Urothelium cell line (cell line): ENCODE measurements at regions not wholly inside any gene's neighbourhood (a gene's known extent, or its start where the extent isn't known, plus 50 kb on each side); places are given as distances from the start of the nearest gene placed in this dataset.

Experiments
- DNase-seq: peaks from one replicate; pipeline ENCODE4 v3.0.0; 2011; ENCODE audit warnings: low spot score, mixed read lengths
- FAIRE-seq: peaks from 2 replicates; lab custom pipeline; 2011; peaks lifted over from hg19 to GRCh38; lab: Jason Lieb, UNC

- no peak for FAIRE-seq
- DNase-seq = no peak
Measured at GRCh38 chr20:2234598-2235191, 61.1 kb upstream of the TGM3 start.

- DNase-seq = no peak
- no peak for FAIRE-seq
Measured at GRCh38 chr20:2236256-2236655, 59.5 kb upstream of the TGM3 start.

- DNase-seq = peak; percentile 90
- peak; percentile 83 for FAIRE-seq
Measured at GRCh38 chr20:2237059-2237458, 58.7 kb upstream of the TGM3 start.

- DNase-seq (no peak), FAIRE-seq (no peak)
Measured at GRCh38 chr20:2238601-2239000, 57.2 kb upstream of the TGM3 start.

GRCh38 chr20:2240835-2241234, 55.0 kb upstream of the TGM3 start:
- FAIRE-seq = no peak
- DNase-seq = no peak

- FAIRE-seq (no peak), DNase-seq (no peak)
Measured at GRCh38 chr20:2242678-2243077, 53.1 kb upstream of the TGM3 start.

GRCh38 chr20:2244523-2244922, 51.3 kb upstream of the TGM3 start:
- DNase-seq = no peak
- FAIRE-seq = no peak

GRCh38 chr20:2244993-2245392, 50.8 kb upstream of the TGM3 start:
- no peak for FAIRE-seq

GRCh38 chr20:2245637-2246036, 50.2 kb upstream of the TGM3 start:
- DNase-seq = no peak
- no peak for FAIRE-seq

More at GRCh38 chr20:2244993-2245392, 50.8 kb upstream of the TGM3 start:
- no peak for DNase-seq
